Pancreas (tissue), 10 donors: ENCODE measurements at regions not wholly inside any gene's neighbourhood (a gene's known extent, or its start where the extent isn't known, plus 50 kb on each side); places are given as distances from the start of the nearest gene placed in this dataset.

Experiments used
- ATAC-seq, 4 donors: fragments of 200-7000 bp; cut with Tn5 transposase; one replicate each; pipeline versions ENCODE4 v1.8.0 to v1.9.1; 2020; ENCODE audit warnings: mild to moderate bottlenecking in 4 of 4, moderate library complexity in 4 of 4
- DNase-seq, 6 donors: peaks; one replicate each; pipeline ENCODE4 v3.0.0-alpha.2; 2020
- FAIRE-seq: peaks from 2 replicates; lab custom pipeline; 2012; peaks lifted over from hg19 to GRCh38; lab: Jason Lieb, UNC
- H3K27ac ChIP-seq, 4 donors: fragments of 200-600 bp; sonication (generic); 1 replicate in 3 of 4; 2 replicates in 1 of 4; pipeline versions ENCODE4 v1.5.0 to v1.8.0; 2020
- H3K27me3 ChIP-seq, 4 donors: fragments of 200-600 bp; one replicate each; pipeline ENCODE4 v1.8.0; 2021
- H3K36me3 ChIP-seq, 3 donors: fragments of 200-600 bp; sonication (generic) in 1 of 3; one replicate each; pipeline versions ENCODE4 v1.5.0 to v1.8.0; 2020 to 2021
- H3K4me1 ChIP-seq, 3 donors: fragments of 200-600 bp; one replicate each; pipeline ENCODE4 v1.8.0; 2021
- H3K4me3 ChIP-seq, 4 donors: fragments of 200-600 bp; sonication (generic) in 2 of 4; one replicate each; pipeline versions ENCODE4 v1.5.0 to v1.8.0; 2020 to 2021
- H3K9me3 ChIP-seq, 4 donors: fragments of 200-600 bp; one replicate each; pipeline ENCODE4 v1.8.0; 2021
- WGBS, 2 donors: extraction: QIAGEN DNeasy Blood & Tissue Kit; methylation state at CpG; one replicate each; pipeline ENCODE4 v1.1.7; 2013; 5-methylcytosine and 5-hydroxymethylcytosine counted together
- intact Hi-C, 3 donors: fragments of 100-400 bp; cut with DNase I; formaldehyde crosslinking; loops; one replicate each; pipeline versions ENCODE4 v1.11.1 to v1.14.2; 2022
- TF ChIP-seq, protein P1 (sequence below), 4 donors: fragments of 200-600 bp; sonication (generic) in 3 of 4; IDR thresholded peaks; one replicate each; pipeline versions ENCODE4 v1.5.0 to v1.8.0; 2021; ENCODE audit warnings: antibody characterized with exemption in 4 of 4
- donor health status: healthy with polysubstance abuse.
- donor health status: DM: no; HTN: no; CAD: no; lungs with moderate emphysema.
- donor health status: DM: no; HTN: no; CAD: no.
- donor health status: control.
- donor health status: control.
- donor health status: Bipolar disorder and iron deficiency.
- donor health status: DM: yes; HTN: yes; CAD: no.
- donor health status: DM: no; HTN: no; CAD: no.
- donor health status: DM: no; HTN: no; CAD: no.
- donor health status: DM: yes; HTN: yes; CAD: no.

- Histone ChIP-seq H3K36me3 (no peaks in the 10 kb centered on the region), H3K4me1 (no peaks in the 10 kb centered on the region), H3K4me3 (no peak overlapping the region), H3K9me3 (no peaks in the 10 kb centered on the region), H3K27ac (no peak overlapping the region), H3K27me3 (no peaks in the 10 kb centered on the region)
- ATAC-seq (no peak), DNase-seq (no peak), FAIRE-seq (no peak)
- 57 to 59% methylated on average over 4 of the region's 4 CpGs for WGBS, 2 donors
- intact Hi-C loops, result no loop called here
- TF ChIP-seq, protein P1, sequence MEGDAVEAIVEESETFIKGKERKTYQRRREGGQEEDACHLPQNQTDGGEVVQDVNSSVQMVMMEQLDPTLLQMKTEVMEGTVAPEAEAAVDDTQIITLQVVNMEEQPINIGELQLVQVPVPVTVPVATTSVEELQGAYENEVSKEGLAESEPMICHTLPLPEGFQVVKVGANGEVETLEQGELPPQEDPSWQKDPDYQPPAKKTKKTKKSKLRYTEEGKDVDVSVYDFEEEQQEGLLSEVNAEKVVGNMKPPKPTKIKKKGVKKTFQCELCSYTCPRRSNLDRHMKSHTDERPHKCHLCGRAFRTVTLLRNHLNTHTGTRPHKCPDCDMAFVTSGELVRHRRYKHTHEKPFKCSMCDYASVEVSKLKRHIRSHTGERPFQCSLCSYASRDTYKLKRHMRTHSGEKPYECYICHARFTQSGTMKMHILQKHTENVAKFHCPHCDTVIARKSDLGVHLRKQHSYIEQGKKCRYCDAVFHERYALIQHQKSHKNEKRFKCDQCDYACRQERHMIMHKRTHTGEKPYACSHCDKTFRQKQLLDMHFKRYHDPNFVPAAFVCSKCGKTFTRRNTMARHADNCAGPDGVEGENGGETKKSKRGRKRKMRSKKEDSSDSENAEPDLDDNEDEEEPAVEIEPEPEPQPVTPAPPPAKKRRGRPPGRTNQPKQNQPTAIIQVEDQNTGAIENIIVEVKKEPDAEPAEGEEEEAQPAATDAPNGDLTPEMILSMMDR (IDR thresholded peaks at IDR 0.05), result no peak
Measured at GRCh38 chr1:177775924-177776323, 193.9 kb downstream of the SEC16B start.

DNA sequence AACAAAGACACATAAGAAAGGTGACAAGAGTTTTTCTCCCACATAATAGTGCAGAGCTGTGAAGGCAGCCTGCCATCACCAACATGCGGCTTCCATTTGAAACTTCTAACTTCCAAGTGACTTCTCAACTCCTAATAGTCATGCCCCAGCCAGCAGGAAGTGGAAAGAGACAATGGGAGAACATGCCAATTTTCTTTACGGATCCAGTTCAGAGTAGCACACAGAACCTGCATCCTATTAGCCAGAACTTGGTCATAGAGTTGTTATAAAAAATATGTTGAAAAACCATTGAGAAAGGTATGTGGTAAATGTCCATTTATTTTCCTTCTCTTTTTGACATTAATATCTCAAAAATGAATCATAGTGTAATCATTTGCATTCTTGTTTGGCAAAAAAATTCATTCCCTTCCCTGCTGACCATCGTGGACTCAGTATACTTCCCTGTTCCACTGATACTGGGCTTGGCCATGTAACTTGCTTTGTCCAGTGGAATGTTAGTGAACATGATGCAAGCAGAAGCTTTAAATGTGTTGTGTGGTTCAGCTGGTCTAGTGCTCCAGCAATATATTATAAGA is 197.4 kb downstream of the SEC16B start:
- H3K36me3 ChIP-seq, result no peaks in the 10 kb centered on the region
- H3K27me3 ChIP-seq, result no peaks in the 10 kb centered on the region
- FAIRE-seq (no peak), ATAC-seq (no peak), DNase-seq (no peak)
- no peak overlapping the region for H3K4me3 ChIP-seq
- H3K9me3 ChIP-seq, result no peaks in the 10 kb centered on the region
- TF ChIP-seq, protein P1 (IDR thresholded peaks at IDR 0.05), result no peak
- intact Hi-C loops, result no loop called here
- WGBS, 2 donors, result 75 to 89% methylated on average over 3 of the region's 3 CpGs
- no peak overlapping the region for H3K27ac ChIP-seq
- no peaks in the 10 kb centered on the region for H3K4me1 ChIP-seq

DNA sequence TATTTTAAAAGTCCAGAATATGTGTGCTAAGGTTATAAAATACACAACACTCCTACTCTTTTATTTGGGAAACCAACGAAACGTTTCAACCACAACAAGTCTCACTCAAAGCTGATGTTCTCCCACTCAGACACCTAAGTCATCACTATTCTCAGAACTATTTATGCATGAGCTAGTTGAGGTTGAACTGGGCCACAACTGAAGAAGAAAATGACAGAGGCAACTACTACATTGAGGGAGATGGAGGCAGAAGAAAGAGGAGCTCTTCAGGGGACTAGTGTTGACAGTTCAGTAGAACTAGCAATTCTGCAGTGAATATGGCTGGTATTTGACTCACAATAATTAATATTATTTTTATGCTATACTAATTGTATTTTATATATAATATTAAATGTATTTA is 198.2 kb downstream of the SEC16B start:
- ATAC-seq, result no peak
- Histone ChIP-seq H3K27me3 (no peaks in the 10 kb centered on the region), H3K9me3 (no peaks in the 10 kb centered on the region), H3K27ac (no peak overlapping the region), H3K4me1 (no peaks in the 10 kb centered on the region), H3K36me3 (no peaks in the 10 kb centered on the region), H3K4me3 (no peak overlapping the region)
- DNase-seq, result no peak
- 57 to 78% methylated on average over 2 of the region's 2 CpGs for WGBS, 2 donors
- FAIRE-seq, result no peak
- intact Hi-C loops, result no loop called here
- TF ChIP-seq, protein P1 (IDR thresholded peaks at IDR 0.05), result no peak

- Histone ChIP-seq H3K27ac (no peak overlapping the region), H3K9me3 (no peaks in the 10 kb centered on the region), H3K27me3 (no peaks in the 10 kb centered on the region), H3K36me3 (no peaks in the 10 kb centered on the region), H3K4me1 (no peaks in the 10 kb centered on the region), H3K4me3 (no peak overlapping the region)
- intact Hi-C loops, result no loop called here
- TF ChIP-seq, protein P1 (IDR thresholded peaks at IDR 0.05), result no peak
- FAIRE-seq (no peak), ATAC-seq (peak in 2 of 4 donors; percentile 45 to 71), DNase-seq (no peak)
Measured at GRCh38 chr1:177770096-177770495, 199.8 kb downstream of the SEC16B start.

GRCh38 chr1:177755851-177756560 is 213.9 kb downstream of the SEC16B start:
- Histone ChIP-seq H3K4me1 (no peaks in the 10 kb centered on the region), H3K36me3 (no peaks in the 10 kb centered on the region), H3K4me3 (no peak overlapping the region), H3K9me3 (no peaks in the 10 kb centered on the region), H3K27me3 (no peaks in the 10 kb centered on the region), H3K27ac (no peak overlapping the region)
- TF ChIP-seq, protein P1 (IDR thresholded peaks at IDR 0.05), result no peak
- intact Hi-C loops, result no loop called here
- no peak for FAIRE-seq
- no peak for DNase-seq
- no peak for ATAC-seq
- WGBS, 2 donors, result 44 to 56% methylated on average over 7 of the region's 7 CpGs
